Pulmonary artery endothelial cell (primary cell): ENCODE measurements at regions not wholly inside any gene's neighbourhood (a gene's known extent, or its start where the extent isn't known, plus 50 kb on each side); places are given as distances from the start of the nearest gene placed in this dataset.

ENCODE experiments used
- DNase-seq: peaks from one replicate; pipeline ENCODE4 v3.0.0-alpha.2; 2011; ENCODE audit warnings: low read depth, low spot score

- DNase-seq = no peak
These were observed 164.0 kb upstream of the MAF start for GRCh38 chr16:79764415-79765110.

- no peak for DNase-seq
These were observed 161.7 kb upstream of the MAF start for GRCh38 chr16:79762217-79762616.

- DNase-seq = no peak
These were observed 158.2 kb upstream of the MAF start for GRCh38 chr16:79758615-79759346.

GRCh38 chr16:79757968-79758367 lies 157.4 kb upstream of the MAF start:
- DNase-seq = no peak

- no peak for DNase-seq
These were observed 156.6 kb upstream of the MAF start for GRCh38 chr16:79757163-79757562.

- no peak for DNase-seq
These were observed 156.0 kb upstream of the MAF start for GRCh38 chr16:79756571-79756970.

GRCh38 chr16:79754501-79754900 lies 154.0 kb upstream of the MAF start:
- no peak for DNase-seq

- DNase-seq = no peak
These were observed 153.5 kb upstream of the MAF start for GRCh38 chr16:79754081-79754480.

- DNase-seq = no peak
These were observed 152.7 kb upstream of the MAF start for GRCh38 chr16:79753286-79753685.

- DNase-seq = no peak
These were observed 151.9 kb upstream of the MAF start for GRCh38 chr16:79752396-79752795.

- DNase-seq = no peak
These were observed 151.1 kb upstream of the MAF start for GRCh38 chr16:79751471-79752184.

- DNase-seq = no peak
These were observed 149.8 kb upstream of the MAF start for GRCh38 chr16:79750311-79750710.

- no peak for DNase-seq
These were observed 148.1 kb upstream of the MAF start for GRCh38 chr16:79748629-79749028.

GRCh38 chr16:79747688-79748087 lies 147.2 kb upstream of the MAF start:
- DNase-seq = no peak

GRCh38 chr16:79740252-79740651 lies 139.7 kb upstream of the MAF start:
- DNase-seq = no peak

GRCh38 chr16:79735271-79735670 lies 134.7 kb upstream of the MAF start:
- no peak for DNase-seq

- no peak for DNase-seq
These were observed 134.2 kb upstream of the MAF start for GRCh38 chr16:79734721-79735120.

- no peak for DNase-seq
These were observed 128.3 kb upstream of the MAF start for GRCh38 chr16:79728923-79729240.

GRCh38 chr16:79728048-79728922 lies 127.7 kb upstream of the MAF start:
- DNase-seq = no peak

- no peak for DNase-seq
These were observed 126.4 kb upstream of the MAF start for GRCh38 chr16:79726902-79727301.

GRCh38 chr16:79725051-79725450 lies 124.5 kb upstream of the MAF start:
- no peak for DNase-seq
